ENCODE measurements at regions not wholly inside any gene's neighbourhood (a gene's known extent, or its start where the extent isn't known, plus 50 kb on each side); places are given as distances from the start of the nearest gene placed in this dataset.
"Not testable (repeated sequence)": the region's sequence is repeated elsewhere in the genome, so short reads cannot be mapped to it uniquely, and the experiment has no call there.

DNA sequence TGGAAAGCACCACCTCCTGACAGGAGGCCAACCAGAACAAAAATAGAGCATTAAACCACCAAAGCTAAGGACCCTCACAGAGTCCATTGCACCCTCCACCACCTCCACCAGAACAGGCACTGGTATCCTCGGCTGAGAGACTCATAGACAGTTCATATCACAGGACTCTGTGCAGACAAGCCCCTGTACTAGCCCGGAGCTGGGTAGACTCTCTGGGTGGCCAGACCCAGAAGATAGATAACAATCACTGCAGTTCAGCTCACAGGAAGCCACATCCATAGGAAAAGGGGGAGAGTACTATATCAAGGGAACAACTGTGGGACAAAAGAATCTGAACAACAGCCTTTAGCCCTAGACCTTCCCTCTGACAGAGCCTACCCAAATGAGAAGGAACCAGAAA, 67.4 kb upstream of the SSTR4 start:
- DNase-seq: not testable (repeated sequence)

DNA sequence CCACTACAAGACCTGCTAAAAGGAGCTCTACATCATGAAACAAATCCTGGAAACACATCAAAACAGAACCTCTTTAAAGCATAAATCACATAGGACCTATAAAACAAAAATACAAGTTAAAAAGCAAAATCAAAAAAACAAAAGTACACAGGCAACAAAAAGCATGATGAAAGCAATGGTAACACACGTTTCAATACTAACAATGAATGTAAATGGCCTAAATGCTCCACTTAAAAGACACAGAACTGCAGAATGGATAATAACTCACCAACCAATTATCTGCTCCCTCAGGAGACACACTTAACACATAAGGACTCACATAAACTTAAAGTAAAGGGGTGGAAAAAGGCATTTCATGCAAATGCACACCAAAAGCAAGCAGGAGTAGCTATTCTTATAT, 66.1 kb upstream of the SSTR4 start:
- not testable (repeated sequence) for DNase-seq

DNA sequence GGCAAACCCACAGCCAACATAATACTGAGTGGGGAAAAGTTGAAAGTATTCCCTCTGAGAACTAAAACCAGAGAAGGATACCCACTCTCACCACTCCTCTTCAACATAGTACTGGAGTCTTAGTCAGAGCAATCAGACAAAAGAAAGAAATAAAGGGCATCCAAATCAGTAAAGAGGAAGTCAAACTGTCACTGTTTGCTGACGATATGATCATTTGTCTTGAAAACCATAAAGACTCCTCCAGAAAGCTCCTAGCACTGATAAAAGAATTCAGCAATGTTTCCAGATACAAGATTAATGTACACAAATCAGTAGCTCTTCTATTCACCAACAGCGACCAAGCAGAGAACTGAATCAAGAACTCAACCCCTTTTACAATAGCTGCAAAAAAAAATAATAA, 64.0 kb upstream of the SSTR4 start:
- DNase-seq: not testable (repeated sequence)

DNA sequence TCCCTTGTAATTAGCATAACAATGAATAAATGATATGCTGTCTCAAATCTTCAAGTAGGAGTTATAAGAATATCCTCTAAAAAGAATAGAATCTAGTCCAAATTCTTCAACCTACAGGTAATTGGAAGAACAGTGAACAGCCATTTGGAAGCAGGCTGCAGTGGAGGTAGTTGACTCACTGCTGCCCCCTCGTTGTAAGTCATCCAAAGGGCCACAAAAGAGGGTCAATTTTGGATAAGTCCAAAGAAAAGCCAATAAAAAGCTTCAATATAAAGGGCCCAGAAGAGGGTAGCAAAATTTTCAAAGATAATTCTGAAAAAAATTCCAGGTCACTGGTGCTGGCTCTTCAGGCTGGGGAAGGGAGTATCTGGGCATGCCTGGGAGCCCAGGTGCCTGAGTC, 60.8 kb upstream of the SSTR4 start:
- peak; percentile 49 for DNase-seq

DNA sequence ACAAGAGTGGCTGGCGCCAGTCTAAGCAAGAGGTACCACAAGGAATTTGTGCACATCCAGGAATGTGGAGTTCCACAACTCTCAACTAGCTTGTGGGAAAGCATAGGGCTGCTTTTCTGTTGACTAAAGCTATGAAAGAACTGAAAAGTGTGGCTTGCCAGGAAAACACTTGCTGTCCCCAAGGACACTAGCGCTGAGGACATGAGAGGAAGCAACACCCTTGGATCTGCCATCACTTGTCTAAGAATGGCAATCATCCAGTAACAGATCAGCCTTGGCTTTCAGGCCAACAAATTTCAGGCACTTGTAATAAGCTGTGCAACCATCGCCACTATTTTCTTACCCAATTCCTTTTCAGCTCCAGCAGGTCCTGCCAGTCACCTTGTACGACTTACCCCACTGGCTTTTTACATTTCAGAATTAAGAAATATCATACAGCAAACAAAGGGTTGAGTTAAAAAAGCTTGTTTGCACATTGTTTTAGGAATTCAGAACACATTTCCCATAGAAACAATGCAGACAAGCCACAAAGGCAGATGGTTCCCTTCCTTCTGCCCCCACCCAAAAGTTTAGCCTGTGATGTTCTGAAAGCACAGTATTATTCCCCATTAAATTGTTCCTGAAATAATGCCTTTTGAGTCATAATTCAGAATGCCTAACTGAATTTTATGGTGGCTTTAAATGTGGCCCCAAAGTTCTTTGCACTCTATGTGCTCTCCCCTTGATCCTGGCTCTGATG, 57.9 kb upstream of the SSTR4 start:
- no peak for DNase-seq

DNA sequence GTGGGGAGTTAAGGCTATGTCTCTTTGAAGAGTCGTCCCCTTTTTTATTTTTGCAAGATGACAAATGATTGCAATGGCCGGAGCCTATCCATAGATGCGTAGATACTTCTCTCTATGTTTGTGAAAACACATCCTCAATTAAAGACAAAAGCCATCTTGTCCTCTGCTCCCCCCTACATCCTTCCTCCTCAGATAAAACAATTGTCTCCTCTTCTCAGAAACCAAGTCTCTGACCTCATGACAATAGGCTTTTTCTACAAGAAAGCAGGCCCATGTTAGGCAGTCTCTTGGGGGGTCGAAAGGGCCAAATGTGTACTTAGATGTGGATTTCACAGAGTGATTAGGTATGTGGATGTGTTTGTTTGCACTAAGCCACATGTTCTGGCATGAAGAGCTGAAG, 51.1 kb upstream of the SSTR4 start:
- DNase-seq: no peak

DNA sequence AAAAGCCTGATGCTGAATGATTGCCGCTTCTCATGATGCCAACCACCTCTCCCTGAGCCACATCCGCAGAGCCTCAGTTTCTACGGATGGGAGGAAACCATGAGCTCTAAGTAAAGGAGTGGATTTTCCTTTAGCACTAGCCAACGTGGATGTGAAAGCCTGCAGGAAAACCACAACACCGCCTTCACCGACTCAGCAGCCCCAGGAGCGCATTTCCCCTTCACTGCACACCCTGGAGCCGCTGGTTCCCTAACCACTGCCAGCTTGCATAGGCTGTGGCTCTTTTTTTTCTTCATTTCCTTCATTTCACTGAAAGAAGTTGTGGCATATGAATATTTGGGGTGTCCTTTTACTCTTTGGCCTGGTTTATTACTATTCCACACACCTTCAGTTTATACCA, 50.5 kb upstream of the SSTR4 start:
- DNase-seq: no peak

DNA sequence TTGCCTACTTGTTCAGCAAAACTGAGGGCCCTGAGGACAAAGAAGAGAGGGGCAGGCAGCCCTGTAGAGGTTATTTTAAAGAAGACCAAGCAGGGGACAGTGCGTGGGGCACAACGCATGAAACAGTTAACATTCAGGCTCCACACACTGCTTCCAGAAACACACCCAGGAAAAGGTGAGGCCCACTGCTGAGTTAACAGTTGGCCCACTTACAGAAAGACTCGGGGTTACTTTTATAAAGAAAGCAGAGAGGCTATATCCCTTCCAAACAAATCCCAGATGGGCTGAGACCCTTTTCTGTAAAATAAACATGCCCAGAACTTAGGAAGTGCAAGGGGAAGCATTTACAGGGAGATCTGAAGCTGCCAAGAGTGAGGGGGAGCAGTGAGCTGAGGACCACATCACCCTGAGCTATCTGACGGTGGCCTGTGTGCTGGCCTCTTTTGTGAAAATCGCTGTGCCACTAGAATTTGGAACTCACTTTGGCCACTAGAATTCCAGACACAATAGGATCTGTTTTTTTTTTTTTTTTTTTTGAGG, 49.8 kb upstream of the SSTR4 start:
- no peak for DNase-seq

Measured in NCI-H69 (cell line).